ENCODE measurements at regions not wholly inside any gene's neighbourhood (a gene's known extent, or its start where the extent isn't known, plus 50 kb on each side); places are given as distances from the start of the nearest gene placed in this dataset.

DNA sequence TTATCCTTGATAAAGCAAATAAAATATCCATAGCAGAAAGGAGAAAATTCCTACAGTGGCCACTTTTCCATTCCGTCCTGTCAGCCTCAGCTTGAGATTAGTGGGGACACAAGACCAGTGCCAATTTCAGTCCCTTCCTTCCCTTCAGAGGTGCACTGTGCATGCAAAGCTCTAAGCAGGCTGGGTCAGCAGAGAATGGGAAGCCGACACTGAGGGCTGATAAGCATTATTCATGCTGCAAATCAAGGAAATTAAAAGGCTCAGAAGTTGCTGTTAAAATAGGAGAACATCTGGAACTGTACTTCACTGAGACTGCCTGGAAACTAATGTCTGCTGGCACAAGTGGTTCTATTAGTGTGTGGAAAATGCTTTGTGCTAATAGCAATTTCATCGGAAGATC, 534.3 kb downstream of the ADCYAP1 start:
- TF ChIP-seq CTCF (IDR thresholded peaks at IDR 0.05; ENCODE audit: insufficient read depth, low read depth, low read length) (no peak), EZH2 (IDR thresholded peaks at IDR 0.05; ENCODE audit: insufficient read depth, low read length) (no peak)

All from astrocyte (in vitro differentiated cells and primary cell).